ENCODE measurements at regions not wholly inside any gene's neighbourhood (a gene's known extent, or its start where the extent isn't known, plus 50 kb on each side); places are given as distances from the start of the nearest gene placed in this dataset.

- H4K91ac ChIP-seq (ENCODE audit: insufficient read depth, low read depth, low read length) = no peak overlapping the region
- intact Hi-C loops (cut with micrococcal nuclease) = no loop called here
- H3K27ac ChIP-seq (ENCODE audit: insufficient read depth, low read length) = no peak overlapping the region
- no peak for TF ChIP-seq MXI1 (IDR thresholded peaks at IDR 0.05; ENCODE audit: borderline replicate concordance, low read depth, low read length)
- TF ChIP-seq, protein P1, sequence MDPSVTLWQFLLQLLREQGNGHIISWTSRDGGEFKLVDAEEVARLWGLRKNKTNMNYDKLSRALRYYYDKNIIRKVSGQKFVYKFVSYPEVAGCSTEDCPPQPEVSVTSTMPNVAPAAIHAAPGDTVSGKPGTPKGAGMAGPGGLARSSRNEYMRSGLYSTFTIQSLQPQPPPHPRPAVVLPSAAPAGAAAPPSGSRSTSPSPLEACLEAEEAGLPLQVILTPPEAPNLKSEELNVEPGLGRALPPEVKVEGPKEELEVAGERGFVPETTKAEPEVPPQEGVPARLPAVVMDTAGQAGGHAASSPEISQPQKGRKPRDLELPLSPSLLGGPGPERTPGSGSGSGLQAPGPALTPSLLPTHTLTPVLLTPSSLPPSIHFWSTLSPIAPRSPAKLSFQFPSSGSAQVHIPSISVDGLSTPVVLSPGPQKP (IDR thresholded peaks at IDR 0.05; ENCODE audit: borderline replicate concordance, low read depth, low read length) = no peak
- TF ChIP-seq CEBPB (IDR thresholded peaks at IDR 0.05; ENCODE audit: low read depth, low read length) = no peak
- H3K4me1 ChIP-seq (ENCODE audit: control insufficient read depth, insufficient read depth, low read length) = no peaks in the 10 kb centered on the region
- ChIA-PET POLR2A (ENCODE audit: unreplicated experiment) (no interaction called here), CTCF (no interaction called here)
- H2BK15ac ChIP-seq (ENCODE audit: low read depth, low read length) = no peak overlapping the region
- H4K8ac ChIP-seq (ENCODE audit: low read depth in 2 of 2, low read length in 2 of 2) = no peak overlapping the region
- H3K56ac ChIP-seq (ENCODE audit: extremely low read depth, insufficient read depth, low read length) = no peak overlapping the region
- no CpG with 5 or more reads among the region's 2 CpGs for WGBS, 2 experiments (ENCODE audit: extremely low coverage in 2 of 2, insufficient read length in 1 of 2)
- H2AK9ac ChIP-seq (replicated peaks; ENCODE audit: low read depth, low read length, poor library complexity) = no peak overlapping the region
- no peaks in the 10 kb centered on the region for H3K9me1 ChIP-seq (ENCODE audit: insufficient read depth, low read length)
- H3K23ac ChIP-seq (ENCODE audit: low read depth, low read length) = no peak overlapping the region
- BruUV-seq (replicated peaks) = no TSS peak
- no peak overlapping the region for H3K4ac ChIP-seq (ENCODE audit: low read depth, low read length)
- no peak overlapping the region for H2BK120ac ChIP-seq (ENCODE audit: low read depth, low read length)
- H4K20me1 ChIP-seq (ENCODE audit: insufficient read depth, low read length) = no peaks in the 10 kb centered on the region
- no peak overlapping the region for H3K4me3 ChIP-seq (ENCODE audit: insufficient read depth, low read depth, low read length)
- ATAC-seq (ENCODE audit: low read depth) (no peak), DNase-seq (no peak)
- no peak overlapping the region for H2AFZ ChIP-seq (replicated peaks; ENCODE audit: low read length, poor library complexity)
- no peaks in the 10 kb centered on the region for H3K9me3 ChIP-seq (ENCODE audit: control insufficient read depth, insufficient read depth, low read length)
- no peak overlapping the region for H3K18ac ChIP-seq (ENCODE audit: low read depth, low read length)
- no peak overlapping the region for H2BK5ac ChIP-seq (ENCODE audit: low read depth, low read length, poor library complexity, severe bottlenecking)
- H3K14ac ChIP-seq (replicated peaks; ENCODE audit: low read depth, low read length) = no peak overlapping the region
- H3K36me3 ChIP-seq (ENCODE audit: control insufficient read depth, insufficient read depth, low read length) = no peaks in the 10 kb centered on the region
- H4K5ac ChIP-seq (ENCODE audit: low read depth, low read length) = no peak overlapping the region
- no peak overlapping the region for H2BK20ac ChIP-seq (ENCODE audit: low read depth, low read length)
- no peak overlapping the region for H3K9ac ChIP-seq (ENCODE audit: low read depth, low read length)
- dilution Hi-C loops (cut with HindIII; ENCODE audit: low sequenced_read_pairs, unreplicated experiment) = no loop called here
- in situ Hi-C loops (cut with MboI; ENCODE audit: low sequenced_read_pairs) = no loop called here
- no peaks in the 10 kb centered on the region for H3K79me1 ChIP-seq (ENCODE audit: low read depth in 1 of 2, low read length in 2 of 2)
- H3K27me3 ChIP-seq (ENCODE audit: control insufficient read depth, insufficient read depth, low read length) = no peaks in the 10 kb centered on the region
- H3K4me2 ChIP-seq (ENCODE audit: low read depth, low read length) = no peak overlapping the region
- H2AK5ac ChIP-seq (ENCODE audit: low read depth, low read length) = no peak overlapping the region
Measured at GRCh38 chr5:62682059-62682458, 103.4 kb downstream of the LRRC70 start.

Data from IMR-90 (cell line).